ENCODE measurements at regions not wholly inside any gene's neighbourhood (a gene's known extent, or its start where the extent isn't known, plus 50 kb on each side); places are given as distances from the start of the nearest gene placed in this dataset.

DNA sequence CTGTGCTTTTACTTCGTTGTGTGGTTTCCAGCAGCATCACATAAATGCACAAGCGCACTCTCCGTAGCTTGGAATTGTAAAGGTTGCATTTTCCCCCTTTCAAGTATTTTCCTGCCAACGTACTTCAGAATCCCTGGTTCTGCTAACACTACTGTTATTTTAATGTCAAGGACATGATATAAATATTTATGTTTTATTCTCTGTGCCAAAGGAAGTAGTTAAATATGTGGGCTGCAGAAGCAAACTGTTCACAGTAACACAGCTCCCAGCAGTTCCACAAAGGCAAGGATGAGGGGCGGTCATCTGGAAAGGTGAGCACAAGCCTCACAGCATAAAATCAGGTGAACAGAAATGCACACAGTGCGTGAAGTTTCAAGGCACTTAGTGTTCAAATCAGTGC lies 85.3 kb upstream of the PDE10A start:
- no peaks in the 10 kb centered on the region for H3K9me3 ChIP-seq (ENCODE audit: control insufficient read depth, low read length)
- H3K9ac ChIP-seq (ENCODE audit: low read length) = no peak overlapping the region
- no peaks in the 10 kb centered on the region for H3K4me1 ChIP-seq (ENCODE audit: control insufficient read depth, insufficient read depth, low read length)
- no peak overlapping the region for H3K4me3 ChIP-seq (ENCODE audit: low read length)
- H3K36me3 ChIP-seq (ENCODE audit: control insufficient read depth, insufficient read depth, low read length) = no peaks in the 10 kb centered on the region
- H3K27me3 ChIP-seq (ENCODE audit: control insufficient read depth, insufficient read depth, low read length) = no peaks in the 10 kb centered on the region

DNA sequence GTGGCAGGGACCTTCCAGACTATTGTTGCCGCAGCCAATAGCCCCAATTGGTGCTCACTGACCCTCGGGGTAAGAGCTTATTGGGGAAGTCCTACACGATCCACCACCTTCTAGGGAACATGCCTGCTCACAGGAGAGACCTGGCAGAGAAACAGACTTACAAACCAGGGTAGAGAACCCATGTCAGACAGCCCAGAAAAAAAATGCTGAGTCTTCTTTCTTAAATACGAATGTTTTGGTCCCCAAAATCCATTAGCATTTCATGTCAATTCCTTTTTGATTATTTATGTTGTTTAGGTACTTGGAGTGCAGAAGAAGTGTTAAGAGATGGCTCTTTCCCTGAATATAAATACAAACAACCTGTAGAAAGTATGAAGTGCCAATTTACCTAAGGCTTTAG lies 84.9 kb upstream of the PDE10A start:
- Histone ChIP-seq H3K4me1 (ENCODE audit: control insufficient read depth, insufficient read depth, low read length) (no peaks in the 10 kb centered on the region), H3K9ac (ENCODE audit: low read length) (no peak overlapping the region), H3K36me3 (ENCODE audit: control insufficient read depth, insufficient read depth, low read length) (no peaks in the 10 kb centered on the region), H3K4me3 (ENCODE audit: low read length) (no peak overlapping the region), H3K27me3 (ENCODE audit: control insufficient read depth, insufficient read depth, low read length) (no peaks in the 10 kb centered on the region), H3K9me3 (ENCODE audit: control insufficient read depth, low read length) (no peaks in the 10 kb centered on the region)

DNA sequence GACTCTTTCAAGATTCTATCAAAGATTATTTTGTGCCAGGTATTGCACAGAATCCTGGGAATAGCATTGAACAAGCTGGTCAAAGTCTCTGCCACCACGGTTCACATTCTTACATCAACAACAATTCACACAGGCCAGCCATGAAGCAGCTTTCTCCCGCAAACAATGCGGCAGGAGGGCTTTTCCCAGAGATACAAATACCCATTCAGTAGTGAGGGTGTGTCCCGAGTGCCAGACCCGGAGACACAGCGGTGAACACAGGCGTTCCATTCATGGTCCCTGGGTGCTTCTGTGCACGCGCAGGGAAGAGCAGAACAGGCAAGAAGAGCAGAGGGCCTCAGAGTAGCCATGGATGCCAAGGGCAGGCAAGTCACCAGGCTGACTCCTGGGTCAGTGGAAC lies 83.3 kb upstream of the PDE10A start:
- Histone ChIP-seq H3K4me1 (ENCODE audit: control insufficient read depth, insufficient read depth, low read length) (no peaks in the 10 kb centered on the region), H3K9me3 (ENCODE audit: control insufficient read depth, low read length) (no peaks in the 10 kb centered on the region), H3K27me3 (ENCODE audit: control insufficient read depth, insufficient read depth, low read length) (no peaks in the 10 kb centered on the region), H3K36me3 (ENCODE audit: control insufficient read depth, insufficient read depth, low read length) (no peaks in the 10 kb centered on the region), H3K9ac (ENCODE audit: low read length) (no peak overlapping the region), H3K4me3 (ENCODE audit: low read length) (no peak overlapping the region)

DNA sequence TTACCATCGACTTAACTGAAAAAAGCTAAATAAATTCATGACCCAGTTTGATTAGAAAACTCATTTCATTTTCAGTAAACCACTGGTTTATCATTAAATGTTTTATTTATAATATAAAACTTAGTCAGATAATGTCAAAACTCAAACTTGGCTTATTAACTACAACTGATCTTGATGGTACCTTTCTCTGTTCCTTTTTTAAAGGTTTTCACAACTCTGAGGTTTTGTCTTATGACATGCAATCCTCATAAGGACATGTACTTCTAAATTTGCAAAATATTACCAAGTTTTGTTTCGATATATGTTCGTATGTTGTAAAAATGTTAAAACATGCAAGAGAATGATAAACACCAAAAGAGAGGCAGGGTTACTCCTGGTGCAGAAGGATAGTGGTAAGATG lies 82.5 kb upstream of the PDE10A start:
- Histone ChIP-seq H3K4me1 (ENCODE audit: control insufficient read depth, insufficient read depth, low read length) (no peaks in the 10 kb centered on the region), H3K9me3 (ENCODE audit: control insufficient read depth, low read length) (no peaks in the 10 kb centered on the region), H3K4me3 (ENCODE audit: low read length) (no peak overlapping the region), H3K27me3 (ENCODE audit: control insufficient read depth, insufficient read depth, low read length) (no peaks in the 10 kb centered on the region), H3K36me3 (ENCODE audit: control insufficient read depth, insufficient read depth, low read length) (no peaks in the 10 kb centered on the region), H3K9ac (ENCODE audit: low read length) (no peak overlapping the region)

DNA sequence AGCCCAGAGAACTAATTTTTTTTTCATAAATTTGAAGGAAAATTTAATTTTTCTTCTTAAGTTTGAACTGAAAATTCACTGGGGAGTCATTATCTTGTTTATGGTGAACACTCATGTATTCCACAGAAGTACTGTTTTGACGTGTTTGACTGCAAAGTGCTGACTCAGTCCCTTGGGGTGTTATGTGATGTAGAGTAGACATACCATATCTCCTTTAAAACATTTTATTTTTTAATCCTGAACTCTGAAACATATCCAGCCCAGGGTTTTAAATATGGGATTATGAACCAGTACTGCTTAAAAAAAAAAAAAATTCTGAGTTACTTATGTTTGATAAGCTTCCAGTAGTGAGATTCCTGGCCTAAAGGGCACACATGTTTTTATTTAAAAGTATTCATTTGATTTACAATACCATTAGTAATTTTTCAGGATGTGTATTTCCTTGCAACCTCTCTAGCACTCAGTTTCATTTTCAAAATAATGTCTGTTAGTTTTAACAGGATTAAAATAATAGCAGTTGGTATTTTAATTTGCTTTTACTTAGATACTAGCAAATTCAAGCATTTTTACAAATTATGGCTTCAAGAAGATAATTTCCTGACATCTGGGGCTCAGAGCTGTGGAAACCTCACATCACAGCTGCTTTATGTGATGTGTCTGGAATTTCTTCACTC lies 81.7 kb upstream of the PDE10A start:
- H3K4me3 ChIP-seq (ENCODE audit: low read length) = no peak overlapping the region
- no peaks in the 10 kb centered on the region for H3K9me3 ChIP-seq (ENCODE audit: control insufficient read depth, low read length)
- H3K27me3 ChIP-seq (ENCODE audit: control insufficient read depth, insufficient read depth, low read length) = no peaks in the 10 kb centered on the region
- H3K9ac ChIP-seq (ENCODE audit: low read length) = no peak overlapping the region
- H3K36me3 ChIP-seq (ENCODE audit: control insufficient read depth, insufficient read depth, low read length) = no peaks in the 10 kb centered on the region
- no peaks in the 10 kb centered on the region for H3K4me1 ChIP-seq (ENCODE audit: control insufficient read depth, insufficient read depth, low read length)

DNA sequence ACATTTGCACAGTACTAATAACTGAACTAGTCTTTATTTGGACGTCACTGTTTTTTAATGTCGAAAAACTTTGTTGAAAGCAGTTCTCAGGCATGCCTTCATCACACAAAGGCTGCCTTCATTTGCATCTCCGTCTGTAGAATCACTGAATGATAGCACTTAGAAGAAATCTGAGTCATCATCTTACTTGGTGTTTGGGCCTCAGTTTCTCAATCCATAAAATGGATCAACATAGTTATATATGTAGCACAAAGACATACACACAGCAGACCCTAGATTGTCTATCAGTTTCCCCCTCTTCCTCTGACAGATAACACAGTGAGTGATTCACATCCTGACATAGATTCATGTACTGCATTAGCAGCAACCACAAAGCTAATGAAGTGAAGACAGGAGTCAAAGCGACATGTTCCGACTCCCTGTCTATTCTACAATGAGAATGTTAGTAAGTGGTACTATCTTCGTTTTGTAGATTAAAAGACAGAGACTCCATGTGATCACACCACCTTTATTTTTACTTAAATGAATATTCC lies 80.4 kb upstream of the PDE10A start:
- Histone ChIP-seq H3K4me3 (ENCODE audit: low read length) (no peak overlapping the region), H3K9ac (ENCODE audit: low read length) (no peak overlapping the region), H3K9me3 (ENCODE audit: control insufficient read depth, low read length) (no peaks in the 10 kb centered on the region), H3K36me3 (ENCODE audit: control insufficient read depth, insufficient read depth, low read length) (no peaks in the 10 kb centered on the region), H3K4me1 (ENCODE audit: control insufficient read depth, insufficient read depth, low read length) (no peaks in the 10 kb centered on the region), H3K27me3 (ENCODE audit: control insufficient read depth, insufficient read depth, low read length) (no peaks in the 10 kb centered on the region)

DNA sequence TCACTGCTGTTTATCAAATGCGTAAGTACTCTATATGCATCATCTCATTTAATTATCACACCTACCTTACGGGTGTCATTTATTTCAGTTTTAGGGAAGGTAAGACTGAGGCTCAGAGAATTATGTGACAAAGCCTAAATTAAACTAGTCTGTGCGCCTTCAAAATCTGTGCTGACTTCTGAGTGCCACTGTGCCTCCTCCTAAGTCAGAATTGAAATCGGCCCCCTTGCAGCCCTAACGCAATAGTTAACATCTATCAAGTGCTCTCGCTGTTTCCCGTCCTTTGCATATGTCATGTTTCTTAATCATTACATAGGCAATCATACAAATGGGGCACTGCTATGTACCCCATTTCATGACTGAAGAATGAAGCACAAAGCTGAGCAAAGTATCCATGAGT lies 79.0 kb upstream of the PDE10A start:
- H3K9ac ChIP-seq (ENCODE audit: low read length) = no peak overlapping the region
- no peaks in the 10 kb centered on the region for H3K36me3 ChIP-seq (ENCODE audit: control insufficient read depth, insufficient read depth, low read length)
- no peaks in the 10 kb centered on the region for H3K9me3 ChIP-seq (ENCODE audit: control insufficient read depth, low read length)
- no peak overlapping the region for H3K4me3 ChIP-seq (ENCODE audit: low read length)
- no peaks in the 10 kb centered on the region for H3K27me3 ChIP-seq (ENCODE audit: control insufficient read depth, insufficient read depth, low read length)
- H3K4me1 ChIP-seq (ENCODE audit: control insufficient read depth, insufficient read depth, low read length) = no peaks in the 10 kb centered on the region

DNA sequence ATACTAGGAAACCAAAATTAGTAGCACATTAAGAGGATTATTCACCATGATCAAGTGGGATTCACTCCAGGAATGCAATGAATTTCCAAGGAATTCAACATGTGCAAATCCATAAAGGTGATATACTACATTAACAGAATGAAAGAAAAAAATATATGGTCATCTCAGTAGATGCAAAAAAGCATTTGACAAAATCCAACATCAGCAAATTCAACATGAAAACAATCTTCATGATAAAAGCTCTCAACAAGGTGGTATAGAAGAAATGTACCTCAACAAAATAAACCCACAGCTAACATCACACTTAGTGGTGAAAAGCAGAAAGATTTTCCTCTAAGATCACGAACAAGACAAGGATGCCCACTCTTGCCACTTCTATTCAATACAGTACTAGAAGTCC lies 74.4 kb upstream of the PDE10A start:
- H3K27me3 ChIP-seq (ENCODE audit: control insufficient read depth, insufficient read depth, low read length) = no peaks in the 10 kb centered on the region
- no peaks in the 10 kb centered on the region for H3K4me1 ChIP-seq (ENCODE audit: control insufficient read depth, insufficient read depth, low read length)
- H3K9me3 ChIP-seq (ENCODE audit: control insufficient read depth, low read length) = no peaks in the 10 kb centered on the region
- no peak overlapping the region for H3K9ac ChIP-seq (ENCODE audit: low read length)
- H3K36me3 ChIP-seq (ENCODE audit: control insufficient read depth, insufficient read depth, low read length) = no peaks in the 10 kb centered on the region
- H3K4me3 ChIP-seq (ENCODE audit: low read length) = no peak overlapping the region

DNA sequence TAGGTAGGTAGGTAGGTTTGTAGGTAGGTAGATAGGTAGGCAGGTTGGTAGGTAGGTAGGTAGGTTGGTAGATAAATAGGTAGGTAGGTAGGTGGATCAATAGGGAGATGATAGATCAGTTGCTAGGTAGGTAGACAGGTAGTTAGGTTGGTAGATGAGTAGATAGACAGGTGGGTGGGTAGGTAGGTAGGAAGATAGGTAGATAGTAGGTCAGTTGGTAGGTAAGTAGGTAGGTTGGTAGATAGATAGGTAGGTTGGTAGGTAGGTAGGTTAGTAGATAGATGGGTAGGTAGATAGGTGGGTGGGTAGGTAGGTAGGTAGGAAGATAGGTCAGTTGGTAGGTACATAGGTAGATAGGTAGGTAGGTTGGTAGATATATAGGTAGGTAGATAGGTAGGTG lies 72.0 kb upstream of the PDE10A start:
- no peaks in the 10 kb centered on the region for H3K36me3 ChIP-seq (ENCODE audit: control insufficient read depth, insufficient read depth, low read length)
- H3K4me1 ChIP-seq (ENCODE audit: control insufficient read depth, insufficient read depth, low read length) = no peaks in the 10 kb centered on the region
- no peaks in the 10 kb centered on the region for H3K27me3 ChIP-seq (ENCODE audit: control insufficient read depth, insufficient read depth, low read length)
- no peak overlapping the region for H3K9ac ChIP-seq (ENCODE audit: low read length)
- H3K9me3 ChIP-seq (ENCODE audit: control insufficient read depth, low read length) = no peaks in the 10 kb centered on the region
- no peak overlapping the region for H3K4me3 ChIP-seq (ENCODE audit: low read length)

DNA sequence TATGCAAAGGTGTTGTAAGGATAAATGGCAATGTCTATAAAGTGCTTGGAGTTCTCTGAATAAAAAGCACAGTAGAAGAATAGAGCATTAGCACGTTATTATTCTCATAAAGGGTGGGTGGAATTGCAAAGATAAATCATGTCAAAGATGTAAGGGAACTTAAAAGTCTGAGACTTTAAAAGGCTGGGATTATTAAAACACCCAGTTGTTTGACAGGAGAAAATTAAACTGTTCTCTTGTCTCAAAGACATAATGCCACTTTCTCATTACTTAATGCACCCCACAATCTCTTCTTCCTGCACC lies 70.4 kb upstream of the PDE10A start:
- H3K4me1 ChIP-seq (ENCODE audit: control insufficient read depth, insufficient read depth, low read length) = no peaks in the 10 kb centered on the region
- H3K9me3 ChIP-seq (ENCODE audit: control insufficient read depth, low read length) = no peaks in the 10 kb centered on the region
- no peak overlapping the region for H3K9ac ChIP-seq (ENCODE audit: low read length)
- no peaks in the 10 kb centered on the region for H3K27me3 ChIP-seq (ENCODE audit: control insufficient read depth, insufficient read depth, low read length)
- no peak overlapping the region for H3K4me3 ChIP-seq (ENCODE audit: low read length)
- H3K36me3 ChIP-seq (ENCODE audit: control insufficient read depth, insufficient read depth, low read length) = no peaks in the 10 kb centered on the region

DNA sequence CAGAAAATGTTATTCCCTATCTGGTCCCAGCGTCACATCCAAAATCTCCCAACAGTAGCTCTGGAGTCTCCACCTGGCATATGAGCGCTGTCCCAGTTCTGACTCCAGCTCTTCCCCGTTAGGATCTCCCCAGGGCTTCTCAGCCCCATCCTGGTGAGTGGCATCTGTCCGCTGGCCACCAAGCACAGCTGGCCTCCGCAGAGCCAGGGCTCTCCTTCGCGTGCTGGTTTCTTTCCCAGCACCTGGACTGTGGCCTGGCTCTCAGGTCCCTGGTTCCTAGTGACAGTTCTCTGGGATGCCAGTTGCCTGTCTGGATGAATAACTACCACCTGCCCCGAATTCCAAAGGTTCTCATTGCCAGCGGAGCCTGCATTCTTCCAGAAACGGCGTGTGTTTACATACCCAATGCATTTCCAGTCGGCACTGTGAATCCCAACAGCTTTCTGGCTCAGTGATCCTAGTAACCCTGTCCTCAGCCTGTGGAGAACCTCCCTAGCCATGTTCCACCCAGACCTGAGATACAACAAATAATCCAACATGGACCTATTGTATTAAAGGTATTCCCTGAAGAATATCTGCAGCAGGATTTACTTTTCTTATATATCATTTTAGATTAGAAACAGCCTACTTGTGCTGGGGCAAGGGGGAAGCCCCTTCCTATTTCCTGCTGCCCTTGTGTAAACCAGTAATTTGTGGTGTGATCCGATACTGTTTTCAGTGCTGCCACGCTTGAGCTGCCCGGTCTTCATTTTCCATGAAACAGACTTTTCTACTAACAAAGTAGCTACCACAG lies 69.9 kb upstream of the PDE10A start:
- Histone ChIP-seq H3K4me3 (ENCODE audit: low read length) (no peak overlapping the region), H3K36me3 (ENCODE audit: control insufficient read depth, insufficient read depth, low read length) (no peaks in the 10 kb centered on the region), H3K9me3 (ENCODE audit: control insufficient read depth, low read length) (no peaks in the 10 kb centered on the region), H3K4me1 (ENCODE audit: control insufficient read depth, insufficient read depth, low read length) (no peaks in the 10 kb centered on the region), H3K27me3 (ENCODE audit: control insufficient read depth, insufficient read depth, low read length) (no peaks in the 10 kb centered on the region), H3K9ac (ENCODE audit: low read length) (no peak overlapping the region)

DNA sequence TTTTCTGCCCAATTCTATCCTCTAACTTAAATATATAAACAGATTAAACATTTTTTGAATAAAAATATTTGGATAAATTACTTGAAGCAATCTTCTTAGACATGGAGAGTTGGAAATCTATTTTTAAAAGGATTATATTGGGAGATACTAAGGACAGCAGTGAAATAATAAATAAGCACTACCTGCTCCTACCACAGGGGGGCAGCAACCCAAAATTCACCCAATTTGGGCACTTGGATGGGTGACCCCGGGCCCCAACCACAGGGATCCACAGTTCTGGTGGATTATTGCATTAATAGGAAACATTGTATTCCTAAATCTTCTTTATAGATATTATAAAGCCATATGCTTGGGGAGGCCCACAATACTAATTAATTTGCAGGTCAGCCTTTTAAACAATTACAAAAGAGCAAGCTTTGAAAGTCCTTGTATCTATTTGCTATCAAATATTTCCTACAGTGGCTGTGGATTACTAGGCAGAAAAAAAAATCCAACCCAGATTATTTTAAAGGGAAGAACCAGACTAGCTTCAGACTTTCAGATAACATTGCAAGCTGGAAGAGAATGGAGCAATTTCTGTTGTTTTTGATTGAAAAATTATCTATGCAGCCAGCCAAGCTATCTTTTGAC lies 66.4 kb upstream of the PDE10A start:
- H3K27me3 ChIP-seq (ENCODE audit: control insufficient read depth, insufficient read depth, low read length) = no peaks in the 10 kb centered on the region
- no peaks in the 10 kb centered on the region for H3K4me1 ChIP-seq (ENCODE audit: control insufficient read depth, insufficient read depth, low read length)
- no peaks in the 10 kb centered on the region for H3K36me3 ChIP-seq (ENCODE audit: control insufficient read depth, insufficient read depth, low read length)
- no peaks in the 10 kb centered on the region for H3K9me3 ChIP-seq (ENCODE audit: control insufficient read depth, low read length)
- no peak overlapping the region for H3K9ac ChIP-seq (ENCODE audit: low read length)
- no peak overlapping the region for H3K4me3 ChIP-seq (ENCODE audit: low read length)
